ENCODE measurements at regions not wholly inside any gene's neighbourhood (a gene's known extent, or its start where the extent isn't known, plus 50 kb on each side); places are given as distances from the start of the nearest gene placed in this dataset.

- no peak for TF ChIP-seq EED (IDR thresholded peaks at IDR 0.05; ENCODE audit: low read depth)
- no peak for TF ChIP-seq FOXM1 (IDR thresholded peaks at IDR 0.05; ENCODE audit: low read depth, low read length)
These were observed 151.8 kb upstream of the BCOR start (continued) for GRCh38 chrX:40249582-40249981.

GRCh38 chrX:40248822-40249221, 151.1 kb upstream of the BCOR start:
- WGBS (ENCODE audit: insufficient coverage, insufficient replicate concordance, low lambda C conversion rate, missing lambda C conversion rate) = 37% methylated on average over 6 of the region's 9 CpGs
- Histone ChIP-seq H2AFZ (ENCODE audit: control insufficient read depth, low read depth, low read length) (no peak overlapping the region), H3K4me3 (no peak overlapping the region), H3K27ac (ENCODE audit: control insufficient read depth, insufficient read depth) (no peak overlapping the region), H3K4me2 (ENCODE audit: control insufficient read depth, insufficient read depth) (no peak overlapping the region), H3K4me1 (ENCODE audit: control insufficient read depth, insufficient read depth, low read length) (no peaks in the 10 kb centered on the region), H3K9me3 (replicated peaks; ENCODE audit: control insufficient read depth, insufficient read depth, low read length) (no peaks in the 10 kb centered on the region), H3K27me3 (replicated peaks in 1 of 2; ENCODE audit: control insufficient read depth in 2 of 2, insufficient read depth in 2 of 2, low read length in 1 of 2) (no peaks in the 10 kb centered on the region), H3K9ac (ENCODE audit: control insufficient read depth, insufficient read depth, low read length) (no peak overlapping the region), H3K36me3 (ENCODE audit: control insufficient read depth in 2 of 2, insufficient read depth in 2 of 2, low read length in 1 of 2) (no peaks in the 10 kb centered on the region), H3K79me2 (ENCODE audit: control insufficient read depth, insufficient read depth, low read length) (no peaks in the 10 kb centered on the region), H4K20me1 (ENCODE audit: control insufficient read depth, insufficient read depth) (no peaks in the 10 kb centered on the region)
- FAIRE-seq (no peak), DNase-seq (ENCODE audit: low read depth, low spot score) (no peak), ATAC-seq (no peak)
- SMC1A ChIA-PET (ENCODE audit: uncharacterized antibody, unreplicated experiment) = no interaction called here
- CTCF ChIA-PET = no interaction called here
- TF ChIP-seq PRDM15 (CRISPR knock-in tag; IDR thresholded peaks at IDR 0.05) = no peak
- TF ChIP-seq HDAC6 (IDR thresholded peaks at IDR 0.05; ENCODE audit: unreplicated experiment) = no peak
- no peak for TF ChIP-seq SREBF1 (IDR thresholded peaks at IDR 0.05; ENCODE audit: low read length)
- no peak for TF ChIP-seq FOS (IDR thresholded peaks at IDR 0.05; ENCODE audit: borderline replicate concordance, extremely low read depth, insufficient read length)
- no peak for TF ChIP-seq ATF7 (IDR thresholded peaks at IDR 0.05; ENCODE audit: low read depth)
- no peak for TF ChIP-seq ZNF274 (IDR thresholded peaks at IDR 0.05; ENCODE audit: insufficient read depth, insufficient read length)
- no peak for TF ChIP-seq IRF4 (IDR thresholded peaks at IDR 0.05; ENCODE audit: low read depth, low read length)
- TF ChIP-seq ZBED1 (IDR thresholded peaks at IDR 0.05; ENCODE audit: borderline replicate concordance) = no peak
- BruUV-seq (replicated peaks) = no TSS peak
- RAD21 ChIA-PET (ENCODE audit: unreplicated experiment) = no interaction called here
- POLR2A ChIA-PET = no interaction called here
- in situ Hi-C loops (cut with MboI) (no loop called here), intact Hi-C loops (cut with micrococcal nuclease; ENCODE audit: unreplicated experiment) (no loop called here)
